Brain microvascular endothelial cell (primary cell): ENCODE measurements at regions not wholly inside any gene's neighbourhood (a gene's known extent, or its start where the extent isn't known, plus 50 kb on each side); places are given as distances from the start of the nearest gene placed in this dataset.

ENCODE experiments used
- DNase-seq: peaks from one replicate; pipeline ENCODE4 v3.0.0-alpha.2; 2020
- H3K27ac ChIP-seq: fragments of 250-450 bp; sonication (Bioruptor Pico); 2 replicates; pipeline ENCODE4 v1.5.1; 2020; ENCODE audit warnings: mild to moderate bottlenecking, moderate library complexity
- H3K27me3 ChIP-seq: fragments of 250-450 bp; sonication (Bioruptor Pico); replicated peaks from 2 replicates; pipeline ENCODE4 v1.5.1; 2020; ENCODE audit warnings: mild to moderate bottlenecking
- H3K36me3 ChIP-seq: fragments of 250-450 bp; sonication (Bioruptor Pico); replicated peaks from 2 replicates; pipeline ENCODE4 v1.5.1; 2020; ENCODE audit warnings: mild to moderate bottlenecking
- H3K4me3 ChIP-seq: 2 replicates; pipeline ENCODE4 v1.5.1; 2011; ENCODE audit warnings: low read depth, mild to moderate bottlenecking, control low read depth, low read length, moderate library complexity
- in situ Hi-C: cut with HindIII; loops from 2 replicates; pipeline ENCODE4 v1.10.0; 2017; ENCODE audit warnings: low sequenced_read_pairs, low pct_ligation_motif_present
- TF ChIP-seq, protein P1 (sequence below): IDR thresholded peaks from 2 replicates; pipeline ENCODE4 v1.5.1; 2011; ENCODE audit warnings: low read depth, mild to moderate bottlenecking, moderate library complexity, low read length, control low read depth, inconsistent platforms; ENCODE audit errors: missing control alignments

DNA sequence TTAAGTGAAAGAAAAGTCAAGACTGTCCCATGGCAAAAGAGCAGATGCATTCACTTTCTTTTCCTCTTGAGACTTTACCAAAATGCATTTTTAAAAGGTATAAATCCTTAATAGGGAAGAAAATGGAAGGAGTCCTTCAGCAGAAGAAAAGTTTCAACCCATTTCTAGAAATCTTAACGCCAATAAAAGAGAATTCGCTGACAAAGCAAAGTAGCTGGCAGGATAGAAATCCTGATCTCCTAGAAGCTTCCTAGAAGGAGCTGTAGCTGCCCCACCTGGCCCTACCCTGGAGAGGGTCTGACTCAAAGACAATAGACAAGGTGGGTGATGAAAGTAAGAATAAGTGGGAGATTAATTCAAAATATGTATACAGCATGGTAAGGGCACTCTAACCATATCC is 144.9 kb upstream of the PKDCC start:
- Histone ChIP-seq H3K36me3 (no peaks in the 10 kb centered on the region), H3K4me3 (no peak overlapping the region), H3K27ac (no peak overlapping the region), H3K27me3 (no peaks in the 10 kb centered on the region)
- DNase-seq, result no peak
- in situ Hi-C loops, result no loop called here
- TF ChIP-seq, protein P1, sequence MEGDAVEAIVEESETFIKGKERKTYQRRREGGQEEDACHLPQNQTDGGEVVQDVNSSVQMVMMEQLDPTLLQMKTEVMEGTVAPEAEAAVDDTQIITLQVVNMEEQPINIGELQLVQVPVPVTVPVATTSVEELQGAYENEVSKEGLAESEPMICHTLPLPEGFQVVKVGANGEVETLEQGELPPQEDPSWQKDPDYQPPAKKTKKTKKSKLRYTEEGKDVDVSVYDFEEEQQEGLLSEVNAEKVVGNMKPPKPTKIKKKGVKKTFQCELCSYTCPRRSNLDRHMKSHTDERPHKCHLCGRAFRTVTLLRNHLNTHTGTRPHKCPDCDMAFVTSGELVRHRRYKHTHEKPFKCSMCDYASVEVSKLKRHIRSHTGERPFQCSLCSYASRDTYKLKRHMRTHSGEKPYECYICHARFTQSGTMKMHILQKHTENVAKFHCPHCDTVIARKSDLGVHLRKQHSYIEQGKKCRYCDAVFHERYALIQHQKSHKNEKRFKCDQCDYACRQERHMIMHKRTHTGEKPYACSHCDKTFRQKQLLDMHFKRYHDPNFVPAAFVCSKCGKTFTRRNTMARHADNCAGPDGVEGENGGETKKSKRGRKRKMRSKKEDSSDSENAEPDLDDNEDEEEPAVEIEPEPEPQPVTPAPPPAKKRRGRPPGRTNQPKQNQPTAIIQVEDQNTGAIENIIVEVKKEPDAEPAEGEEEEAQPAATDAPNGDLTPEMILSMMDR, result no peak

DNA sequence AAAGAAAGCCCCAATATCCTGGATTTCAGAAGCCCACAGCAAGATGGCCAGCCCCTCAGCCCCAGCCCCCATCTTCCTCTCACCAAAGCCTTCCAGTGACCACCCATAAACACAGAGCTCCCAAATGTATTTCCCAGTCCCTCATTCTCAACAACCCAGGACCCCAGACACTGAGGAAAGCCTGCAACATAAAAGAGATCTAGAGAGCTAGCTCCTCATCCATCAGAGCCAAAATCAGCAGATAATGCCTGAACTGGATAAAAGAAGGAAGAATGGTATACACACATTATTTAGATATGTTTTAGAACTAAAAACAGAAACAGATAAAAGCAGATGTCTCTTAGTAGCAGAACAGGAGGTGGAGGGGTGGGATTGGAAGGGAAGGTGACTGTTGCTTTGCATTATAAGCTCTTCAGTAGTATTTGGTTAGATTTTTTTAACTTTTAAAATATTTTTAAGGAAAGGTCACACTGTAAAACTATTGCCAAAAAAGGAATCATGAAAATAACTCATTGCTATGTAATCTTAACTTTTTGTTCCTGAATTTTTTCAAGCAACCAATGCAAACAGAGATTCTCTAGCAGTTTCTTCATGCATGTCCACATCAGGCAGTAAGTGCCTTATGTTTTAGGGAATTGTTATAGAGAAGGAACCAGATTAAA is 144.2 kb upstream of the PKDCC start:
- TF ChIP-seq, protein P1, result no peak
- in situ Hi-C loops, result no loop called here
- Histone ChIP-seq H3K27me3 (no peaks in the 10 kb centered on the region), H3K4me3 (no peak overlapping the region), H3K36me3 (no peaks in the 10 kb centered on the region), H3K27ac (no peak overlapping the region)
- no peak for DNase-seq

DNA sequence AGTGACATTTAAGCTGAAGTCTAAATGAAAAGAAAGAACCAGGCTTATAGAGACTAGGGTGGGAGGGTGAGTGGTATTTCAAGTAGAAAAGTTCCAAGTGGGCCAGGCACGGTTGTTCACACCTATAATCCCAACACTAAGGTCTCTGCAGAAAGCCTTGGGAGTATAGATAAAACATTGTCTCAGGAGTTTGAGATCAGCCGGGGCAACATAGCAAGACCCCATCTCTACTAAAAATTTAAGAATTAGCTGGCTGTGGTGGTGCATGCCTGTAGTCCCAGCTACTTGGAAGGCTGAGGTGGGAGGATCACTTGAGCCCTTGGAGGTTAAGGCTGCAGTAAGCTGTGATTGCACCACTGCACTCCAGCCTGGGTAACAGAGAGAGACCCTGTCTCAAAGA is 143.4 kb upstream of the PKDCC start:
- in situ Hi-C loops, result no loop called here
- no peak overlapping the region for H3K4me3 ChIP-seq
- no peaks in the 10 kb centered on the region for H3K36me3 ChIP-seq
- no peaks in the 10 kb centered on the region for H3K27me3 ChIP-seq
- no peak overlapping the region for H3K27ac ChIP-seq
- TF ChIP-seq, protein P1, result no peak
- DNase-seq, result no peak

DNA sequence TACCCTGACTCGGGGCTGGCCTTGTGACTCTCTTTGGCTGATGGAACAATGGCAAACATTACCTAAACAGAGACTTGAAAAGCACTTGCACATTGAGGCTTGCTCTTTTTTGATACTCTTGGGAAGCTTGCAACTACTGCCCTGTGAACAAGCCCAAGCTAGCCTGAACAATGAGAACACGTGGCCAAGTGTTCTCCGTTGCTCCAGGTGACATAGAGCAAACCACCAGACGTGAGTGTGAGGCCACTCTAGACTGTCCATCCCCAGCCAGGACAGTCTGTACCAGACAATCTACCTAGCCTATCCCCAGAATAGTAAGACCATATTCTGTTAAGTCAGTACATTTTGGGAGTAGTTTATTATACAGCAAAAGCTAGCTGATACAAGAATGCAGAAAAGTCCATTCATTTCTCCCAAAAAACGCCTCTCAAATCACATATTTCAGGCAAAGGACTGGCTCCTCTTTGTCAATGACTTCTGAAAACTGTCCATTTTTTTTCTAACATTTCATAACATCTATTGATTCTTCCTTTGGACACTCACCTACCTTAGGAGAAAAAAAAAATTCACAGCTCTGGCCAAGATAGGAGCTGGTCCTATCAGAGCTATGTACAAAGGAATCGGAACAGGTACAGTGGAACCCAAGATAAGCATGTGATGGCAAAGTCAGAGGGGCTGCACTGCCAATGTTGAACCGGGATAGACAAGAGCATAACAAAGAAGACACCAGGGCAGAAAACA is 142.1 kb upstream of the PKDCC start:
- no peaks in the 10 kb centered on the region for H3K27me3 ChIP-seq
- no peak for DNase-seq
- in situ Hi-C loops, result no loop called here

DNA sequence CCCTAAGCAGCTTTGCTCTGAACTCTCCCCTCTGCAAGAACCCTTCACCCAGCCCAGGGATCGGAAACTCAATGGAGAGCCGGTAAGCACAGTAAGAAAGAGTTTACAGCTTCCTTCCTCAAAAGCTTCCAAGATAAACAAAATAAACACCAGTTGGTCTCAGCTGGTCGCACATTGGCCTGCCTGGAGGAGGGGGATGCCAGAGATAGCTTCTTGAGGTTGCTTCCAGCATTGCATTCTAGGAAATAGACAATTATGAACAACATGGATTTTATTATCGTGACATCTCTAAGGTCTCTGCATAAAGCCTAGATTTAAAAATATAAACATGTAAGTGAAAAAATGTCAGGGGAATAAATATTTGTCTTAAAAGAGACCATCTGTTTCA is 141.5 kb upstream of the PKDCC start:
- no peak overlapping the region for H3K4me3 ChIP-seq
- no peak for DNase-seq
- in situ Hi-C loops, result no loop called here
- TF ChIP-seq, protein P1, result no peak
- H3K27ac ChIP-seq, result no peak overlapping the region
- no peaks in the 10 kb centered on the region for H3K27me3 ChIP-seq
- H3K36me3 ChIP-seq, result no peaks in the 10 kb centered on the region

More for the DNA sequence above, 142.1 kb upstream of the PKDCC start:
- H3K27ac ChIP-seq, result no peak overlapping the region
- TF ChIP-seq, protein P1, result no peak
- H3K36me3 ChIP-seq, result no peaks in the 10 kb centered on the region
- no peak overlapping the region for H3K4me3 ChIP-seq
